ENCODE measurements at regions not wholly inside any gene's neighbourhood (a gene's known extent, or its start where the extent isn't known, plus 50 kb on each side); places are given as distances from the start of the nearest gene placed in this dataset.
"Not testable (repeated sequence)": the region's sequence is repeated elsewhere in the genome, so short reads cannot be mapped to it uniquely, and the experiment has no call there.

DNA sequence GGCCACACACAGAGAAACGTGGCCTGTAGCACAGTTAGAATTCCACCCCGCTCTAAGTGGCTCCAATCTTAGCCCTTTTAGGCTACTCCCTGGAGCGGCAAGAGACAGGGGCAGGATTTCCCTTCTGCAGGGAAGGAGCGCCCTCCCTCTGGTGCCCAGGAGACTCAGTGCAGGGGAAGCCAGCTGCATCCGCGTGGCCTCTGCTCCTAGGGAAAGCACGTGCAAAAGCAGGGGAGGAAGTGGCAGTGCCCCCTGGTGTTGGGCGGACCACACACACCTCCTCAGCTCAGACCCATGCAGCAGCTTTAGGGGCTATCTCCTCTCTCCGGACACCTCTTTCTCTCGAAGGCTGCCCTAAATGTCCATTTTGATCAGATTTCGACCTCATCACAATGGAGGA is 50.0 kb downstream of the SPRING1 start:
- DNase-seq (ENCODE audit: insufficient read length) = no peak
- TF ChIP-seq TAF1 (IDR thresholded peaks at IDR 0.05; ENCODE audit: borderline replicate concordance, low read depth, low read length) = no peak
- TF ChIP-seq POLR2AphosphoS5 (IDR thresholded peaks at IDR 0.05; ENCODE audit: low read depth, low read length) = no peak
- no peak for TF ChIP-seq POLR2A (IDR thresholded peaks at IDR 0.05; ENCODE audit: low read depth, low read length)
- no peak for FAIRE-seq

DNA sequence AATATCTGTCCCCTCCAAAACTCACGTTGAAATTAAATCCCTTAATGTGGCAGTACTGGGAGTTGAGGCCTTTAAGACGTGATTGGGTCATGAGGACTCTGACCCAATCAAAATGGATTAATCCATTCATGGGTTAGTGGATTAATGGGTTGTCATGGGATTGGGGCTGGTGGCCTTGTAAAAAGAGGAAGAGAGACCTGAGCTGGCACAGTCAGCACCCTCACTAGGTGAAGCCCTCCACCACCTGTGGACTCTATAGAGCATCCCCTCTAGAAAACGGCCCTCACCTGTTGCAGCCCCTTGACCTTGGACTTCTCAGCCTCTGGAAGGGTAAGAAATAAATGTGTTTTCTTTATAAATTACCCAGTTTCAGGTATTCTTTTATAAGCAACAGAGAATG is 53.0 kb downstream of the SPRING1 start:
- DNase-seq (ENCODE audit: insufficient read length) = no peak
- FAIRE-seq = no peak
- TF ChIP-seq POLR2A (IDR thresholded peaks at IDR 0.05; ENCODE audit: low read depth, low read length) (no peak), POLR2AphosphoS5 (IDR thresholded peaks at IDR 0.05; ENCODE audit: low read depth, low read length) (no peak), TAF1 (IDR thresholded peaks at IDR 0.05; ENCODE audit: borderline replicate concordance, low read depth, low read length) (no peak)

DNA sequence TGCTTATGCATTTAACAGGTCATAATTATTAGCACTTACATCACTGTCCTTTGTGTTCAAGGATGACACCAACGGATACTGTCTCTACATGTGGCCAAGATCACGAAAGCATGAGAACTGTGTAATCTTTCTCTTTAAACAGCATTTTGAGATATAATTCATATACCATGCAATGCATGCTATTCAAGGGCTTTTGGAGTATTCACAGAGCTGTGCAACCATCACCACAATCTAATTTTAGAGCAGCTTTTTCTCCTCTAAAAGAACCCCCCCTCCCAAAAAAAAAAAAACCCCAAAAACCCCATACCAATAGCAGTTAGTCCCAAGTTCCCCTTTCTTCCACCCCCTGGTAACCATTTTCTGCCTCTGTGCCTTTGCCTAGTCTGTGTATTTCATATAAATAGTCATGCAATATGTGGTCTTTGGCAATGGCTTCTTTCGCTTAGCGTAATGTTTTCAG is 60.6 kb downstream of the SPRING1 start:
- TF ChIP-seq POLR2A (IDR thresholded peaks at IDR 0.05; ENCODE audit: low read depth, low read length) (no peak), TAF1 (IDR thresholded peaks at IDR 0.05; ENCODE audit: borderline replicate concordance, low read depth, low read length) (no peak), POLR2AphosphoS5 (IDR thresholded peaks at IDR 0.05; ENCODE audit: low read depth, low read length) (no peak)

DNA sequence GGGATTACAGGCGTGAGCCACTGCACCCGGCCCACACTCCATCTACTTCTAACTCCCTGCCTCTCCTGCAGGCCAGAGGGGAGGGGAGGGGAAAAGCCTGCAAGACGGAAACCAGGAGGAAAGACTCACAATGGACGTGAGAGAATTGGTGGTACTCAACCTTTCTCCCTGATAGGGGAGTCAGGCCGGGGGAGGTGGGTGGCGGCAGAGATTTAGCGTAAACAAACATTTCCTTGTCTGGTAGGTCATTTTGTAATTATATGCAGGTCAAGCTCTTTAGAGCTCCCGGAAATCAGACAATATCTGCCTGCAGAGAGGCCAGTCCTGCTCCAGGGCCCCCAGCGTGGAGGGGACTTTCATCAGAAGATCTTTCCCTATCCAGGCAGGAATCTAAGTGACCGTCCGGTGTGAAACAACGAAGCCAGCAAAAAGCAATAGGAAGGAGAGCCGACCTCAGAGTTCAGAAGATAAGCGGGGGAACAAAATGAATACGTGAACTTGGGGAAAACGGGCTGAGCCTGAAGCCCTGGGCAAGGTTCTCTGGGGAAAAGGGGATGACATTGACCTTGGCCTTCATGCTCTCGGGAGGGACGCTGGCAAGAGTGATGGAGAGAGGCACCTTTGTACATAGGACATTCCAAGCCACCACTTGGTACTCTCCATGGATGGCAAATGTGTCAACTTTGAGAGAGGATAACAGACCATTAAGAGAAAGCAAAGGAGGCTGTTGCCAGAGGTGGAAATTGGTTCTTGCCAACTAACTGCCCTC is 62.3 kb downstream of the SPRING1 start:
- FAIRE-seq = no peak
- no peak for TF ChIP-seq POLR2A (IDR thresholded peaks at IDR 0.05; ENCODE audit: low read depth, low read length)
- TF ChIP-seq POLR2AphosphoS5 (IDR thresholded peaks at IDR 0.05; ENCODE audit: low read depth, low read length) = no peak
- TF ChIP-seq TAF1 (IDR thresholded peaks at IDR 0.05; ENCODE audit: borderline replicate concordance, low read depth, low read length) = no peak
- no peak for DNase-seq (ENCODE audit: insufficient read length)

More for the DNA sequence above, 60.6 kb downstream of the SPRING1 start:
- peak; percentile 24 for FAIRE-seq
- DNase-seq (ENCODE audit: insufficient read length) = no peak

DNA sequence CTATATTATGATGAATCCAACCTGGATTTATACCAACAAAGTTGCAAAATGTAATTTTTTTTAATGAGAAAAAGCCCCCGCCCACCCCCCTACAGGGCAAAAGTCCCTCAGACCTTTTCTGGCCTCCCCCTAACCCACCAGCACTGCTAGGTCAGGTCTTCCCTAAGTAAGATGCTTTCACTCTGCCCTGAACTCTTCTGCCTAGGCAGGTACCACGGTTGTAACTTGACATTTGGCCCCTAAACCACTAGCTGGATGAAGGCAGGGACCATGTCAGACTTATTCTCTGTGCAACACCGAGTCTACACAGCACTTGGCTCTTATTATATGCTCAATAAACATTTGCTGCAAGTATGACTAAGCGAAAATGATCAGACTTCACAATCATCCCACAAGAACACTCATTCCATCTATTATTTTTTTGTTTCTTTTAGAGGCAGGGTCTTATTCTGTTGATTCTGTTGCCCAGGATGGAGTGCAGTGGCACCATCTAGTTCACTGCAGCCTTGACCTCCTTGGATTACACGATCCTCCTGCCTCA is 63.2 kb downstream of the SPRING1 start:
- FAIRE-seq (no peak), DNase-seq (ENCODE audit: insufficient read length) (no peak)
- TF ChIP-seq POLR2A (IDR thresholded peaks at IDR 0.05; ENCODE audit: low read depth, low read length) (no peak), TAF1 (IDR thresholded peaks at IDR 0.05; ENCODE audit: borderline replicate concordance, low read depth, low read length) (no peak), POLR2AphosphoS5 (IDR thresholded peaks at IDR 0.05; ENCODE audit: low read depth, low read length) (no peak)

DNA sequence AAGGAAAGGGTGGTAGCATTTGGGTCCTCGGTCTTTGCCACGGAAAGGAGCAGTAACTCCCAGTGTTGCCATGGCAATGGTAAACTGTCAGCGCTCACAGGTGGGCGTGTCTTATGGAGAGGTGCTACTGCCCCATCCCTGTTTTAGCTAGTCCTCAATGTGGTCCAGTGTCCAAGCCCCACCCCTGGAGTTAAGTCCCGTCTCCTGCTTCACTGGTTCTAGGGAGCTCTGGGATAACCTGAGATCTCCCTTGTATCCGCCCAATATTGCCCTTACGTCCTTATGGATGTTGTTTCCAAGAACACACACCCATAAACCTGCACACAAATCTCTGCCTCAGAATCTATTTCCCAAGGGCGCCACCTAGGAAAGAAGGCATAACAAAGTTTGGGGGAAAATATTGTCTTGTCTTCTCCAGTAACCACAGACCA is 64.2 kb downstream of the SPRING1 start:
- DNase-seq (ENCODE audit: insufficient read length) = no peak
- no peak for TF ChIP-seq POLR2A (IDR thresholded peaks at IDR 0.05; ENCODE audit: low read depth, low read length)
- TF ChIP-seq TAF1 (IDR thresholded peaks at IDR 0.05; ENCODE audit: borderline replicate concordance, low read depth, low read length) = no peak
- TF ChIP-seq POLR2AphosphoS5 (IDR thresholded peaks at IDR 0.05; ENCODE audit: low read depth, low read length) = no peak

DNA sequence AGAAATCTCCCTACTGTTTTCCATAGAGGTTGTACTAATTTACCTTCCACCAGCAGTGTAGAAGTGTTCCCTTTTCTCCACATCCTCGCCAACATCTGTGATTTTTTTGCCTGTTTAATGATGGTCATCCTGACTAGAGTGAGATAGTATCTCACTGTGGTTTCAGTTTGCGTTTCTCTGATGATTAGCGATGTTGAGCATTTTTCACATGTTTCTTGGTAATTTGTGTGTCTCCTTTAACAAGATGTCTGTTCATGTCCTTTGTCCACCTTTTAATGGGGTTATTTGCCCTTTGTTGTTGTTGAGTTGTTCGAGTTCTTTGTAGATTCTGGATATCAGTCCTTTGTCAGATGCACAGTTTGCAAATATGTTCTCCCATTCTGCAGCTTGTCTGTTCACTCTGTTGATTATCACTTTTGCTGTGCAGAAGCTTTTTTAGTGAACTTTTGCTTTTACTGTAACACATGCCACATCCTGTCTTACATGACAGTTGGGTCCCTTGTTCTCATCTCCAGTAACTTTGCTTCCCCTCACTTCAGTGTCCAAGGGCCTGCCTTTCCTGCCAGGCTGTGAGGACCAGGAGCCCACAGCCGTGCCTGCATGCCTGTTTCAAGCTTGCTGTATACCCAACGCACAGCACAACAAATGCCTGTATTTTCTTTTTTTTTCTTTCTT is 64.9 kb downstream of the SPRING1 start:
- DNase-seq (ENCODE audit: insufficient read length) (no peak), FAIRE-seq (peak; percentile 80)
- TF ChIP-seq POLR2A (IDR thresholded peaks at IDR 0.05; ENCODE audit: low read depth, low read length) = no peak
- no peak for TF ChIP-seq POLR2AphosphoS5 (IDR thresholded peaks at IDR 0.05; ENCODE audit: low read depth, low read length)
- TF ChIP-seq TAF1 (IDR thresholded peaks at IDR 0.05; ENCODE audit: borderline replicate concordance, low read depth, low read length) = no peak

More for the DNA sequence above, 64.2 kb downstream of the SPRING1 start:
- FAIRE-seq = no peak

DNA sequence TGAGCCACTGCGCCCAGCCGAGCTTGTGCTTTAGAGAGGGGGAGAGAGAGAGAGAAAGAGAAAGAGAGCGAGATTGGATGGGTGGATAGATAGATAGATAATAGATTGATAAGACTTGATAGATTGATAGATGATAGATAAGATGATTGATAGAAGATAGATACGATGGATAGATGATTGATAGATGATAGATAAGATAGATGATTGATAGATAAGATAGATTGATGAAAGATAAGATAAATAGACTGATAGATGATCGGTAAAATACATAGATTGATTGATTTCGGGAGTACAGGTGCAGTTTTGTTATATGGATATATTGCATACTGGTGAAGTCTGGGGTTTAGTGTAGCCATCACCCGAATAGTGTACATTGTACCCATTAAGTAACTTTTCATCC is 65.9 kb downstream of the SPRING1 start:
- no peak for TF ChIP-seq POLR2AphosphoS5 (IDR thresholded peaks at IDR 0.05; ENCODE audit: low read depth, low read length)
- DNase-seq (ENCODE audit: insufficient read length) = no peak
- no peak for FAIRE-seq

DNA sequence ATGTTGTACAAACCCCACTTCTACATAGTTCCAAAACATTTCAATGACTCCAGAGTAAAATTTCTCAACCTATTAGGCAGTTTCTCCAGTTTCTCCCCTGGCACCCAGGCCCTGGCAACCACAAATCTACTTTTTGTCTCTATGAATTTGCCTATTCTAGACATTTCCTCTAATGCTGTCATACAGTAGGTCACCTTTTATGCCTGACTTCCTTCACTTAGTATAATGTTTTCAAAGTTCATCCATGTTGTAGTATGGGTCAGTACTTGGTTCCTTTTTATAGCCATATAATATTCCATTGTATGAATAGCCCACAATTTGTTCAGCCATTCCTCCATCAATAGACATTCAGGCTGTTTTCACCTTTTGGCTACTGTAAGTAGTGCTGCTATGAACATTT is 67.0 kb downstream of the SPRING1 start:
- DNase-seq (ENCODE audit: insufficient read length) (no peak), FAIRE-seq (no peak)
- no peak for TF ChIP-seq POLR2AphosphoS5 (IDR thresholded peaks at IDR 0.05; ENCODE audit: low read depth, low read length)
- no peak for TF ChIP-seq POLR2A (IDR thresholded peaks at IDR 0.05; ENCODE audit: low read depth, low read length)

DNA sequence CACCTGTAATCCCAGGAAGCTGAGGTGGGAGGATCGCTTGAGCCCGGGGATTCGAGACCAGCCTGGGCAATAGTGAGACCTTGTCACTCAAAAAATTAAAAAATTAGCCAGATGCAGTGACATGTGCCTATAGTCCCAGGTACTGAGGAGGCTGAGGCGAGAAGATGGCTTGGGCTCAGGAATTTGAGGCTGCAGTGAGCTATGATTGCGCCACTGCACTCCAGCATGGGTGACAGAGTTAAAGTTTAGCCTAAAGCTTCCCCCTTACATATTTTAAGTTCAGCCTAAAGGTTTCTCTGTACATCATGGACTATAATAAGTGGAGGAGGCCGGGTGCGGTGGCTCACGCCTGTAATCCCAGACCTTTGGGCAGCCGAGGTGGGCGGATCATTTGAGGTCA is 70.1 kb downstream of the SPRING1 start:
- DNase-seq (ENCODE audit: insufficient read length) (no peak), FAIRE-seq (no peak)
- TF ChIP-seq POLR2AphosphoS5 (IDR thresholded peaks at IDR 0.05; ENCODE audit: low read depth, low read length) (no peak), POLR2A (IDR thresholded peaks at IDR 0.05; ENCODE audit: low read depth, low read length) (no peak), TAF1 (IDR thresholded peaks at IDR 0.05; ENCODE audit: borderline replicate concordance, low read depth, low read length) (no peak)

DNA sequence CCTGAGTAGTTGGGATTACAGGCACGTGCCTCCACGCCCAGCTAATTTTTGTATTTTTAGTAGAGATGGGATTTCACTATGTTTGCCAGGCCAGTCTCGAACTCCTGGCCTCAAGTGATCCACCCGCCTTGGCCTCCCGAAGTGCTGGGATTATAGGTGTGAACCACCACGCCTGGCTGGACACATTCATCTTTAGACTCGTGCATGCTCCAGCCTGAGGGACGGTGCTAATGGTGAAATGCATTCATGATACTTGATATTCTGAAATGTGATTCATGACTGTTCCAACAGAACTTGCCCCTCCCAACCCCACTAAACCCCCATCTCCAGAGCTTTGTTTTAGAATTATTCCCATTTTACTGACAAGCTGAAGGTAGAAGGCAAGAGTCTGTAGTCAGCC is 71.0 kb downstream of the SPRING1 start:
- DNase-seq (ENCODE audit: insufficient read length); FAIRE-seq: not testable (repeated sequence)

DNA sequence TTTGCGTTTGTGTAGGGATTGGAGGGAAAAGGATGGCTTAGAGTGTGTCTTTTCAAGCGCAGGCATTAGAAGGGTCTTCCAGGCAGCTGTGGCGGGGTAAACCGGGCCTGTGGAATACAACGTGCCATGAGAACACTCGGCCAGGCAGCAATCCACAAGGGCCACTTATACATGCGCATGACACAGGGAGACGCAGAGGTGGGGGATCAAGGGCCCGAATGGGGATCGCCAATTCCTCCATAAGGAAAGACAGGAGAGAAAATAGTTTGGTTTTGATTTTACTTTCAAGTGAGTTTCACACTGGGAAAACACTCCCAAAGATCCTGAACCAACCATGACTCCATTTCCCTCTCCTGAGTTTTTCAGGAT is 71.6 kb downstream of the SPRING1 start:
- no peak for FAIRE-seq
- no peak for DNase-seq (ENCODE audit: insufficient read length)
- TF ChIP-seq TAF1 (IDR thresholded peaks at IDR 0.05; ENCODE audit: borderline replicate concordance, low read depth, low read length) = no peak

Data from GM12892 (cell line).